NCI-H748 treated with DMSO at 0.1 percent for 48 hours (cell line): ENCODE measurements at regions not wholly inside any gene's neighbourhood (a gene's known extent, or its start where the extent isn't known, plus 50 kb on each side); places are given as distances from the start of the nearest gene placed in this dataset.
"Not testable (repeated sequence)": the region's sequence is repeated elsewhere in the genome, so short reads cannot be mapped to it uniquely, and the experiment has no call there.

Source experiments
- DNase-seq: peaks from one replicate; lab custom pipeline; 2025; lab: John Stamatoyannopoulos, UW

DNA sequence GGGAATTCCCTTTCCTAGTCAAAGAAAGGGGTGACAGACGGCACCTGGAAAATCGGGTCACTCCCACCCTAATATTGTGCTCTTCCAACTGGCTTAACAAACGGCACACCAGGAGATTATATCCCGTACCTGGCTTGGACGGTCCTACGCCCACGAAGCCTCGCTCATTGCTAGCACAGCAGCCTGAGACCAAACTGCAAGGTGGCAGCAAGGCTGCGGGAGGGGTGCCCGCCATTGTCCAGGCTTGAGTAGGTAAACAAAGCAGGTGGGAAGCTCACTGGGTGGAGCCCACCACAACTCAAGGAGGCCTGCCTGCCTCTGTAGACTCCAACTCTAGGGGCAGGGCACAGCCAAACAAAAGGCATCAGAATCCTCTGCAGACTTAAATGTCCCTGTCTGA, 457.8 kb upstream of the PIK3R1 start:
- DNase-seq, result not testable (repeated sequence)

- no peak for DNase-seq
Measured at GRCh38 chr5:67752357-67752708, 463.2 kb upstream of the PIK3R1 start.

- no peak for DNase-seq
Measured at GRCh38 chr5:67748165-67748690, 467.3 kb upstream of the PIK3R1 start.

DNA sequence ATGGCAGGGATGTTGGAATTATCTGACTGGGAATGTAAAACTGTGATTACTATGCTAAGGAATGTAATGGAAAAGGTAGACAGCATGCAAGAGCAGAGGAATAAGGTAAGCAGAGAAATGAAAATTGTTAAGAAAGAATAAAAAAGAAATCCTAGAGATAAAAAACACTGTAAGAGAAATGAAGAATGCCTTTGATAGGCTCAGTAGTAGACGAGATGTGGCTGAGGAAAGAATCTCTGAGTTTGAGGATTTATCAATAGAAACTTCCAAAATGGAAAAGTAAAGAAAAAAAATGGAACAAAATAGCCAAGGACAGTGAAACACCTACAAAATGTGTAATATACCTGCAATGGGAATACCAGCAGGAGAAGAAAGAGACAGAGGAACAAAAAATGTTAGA, 468.5 kb upstream of the PIK3R1 start:
- no peak for DNase-seq

GRCh38 chr5:67746608-67747007, 468.9 kb upstream of the PIK3R1 start:
- DNase-seq, result not testable (repeated sequence)

DNA sequence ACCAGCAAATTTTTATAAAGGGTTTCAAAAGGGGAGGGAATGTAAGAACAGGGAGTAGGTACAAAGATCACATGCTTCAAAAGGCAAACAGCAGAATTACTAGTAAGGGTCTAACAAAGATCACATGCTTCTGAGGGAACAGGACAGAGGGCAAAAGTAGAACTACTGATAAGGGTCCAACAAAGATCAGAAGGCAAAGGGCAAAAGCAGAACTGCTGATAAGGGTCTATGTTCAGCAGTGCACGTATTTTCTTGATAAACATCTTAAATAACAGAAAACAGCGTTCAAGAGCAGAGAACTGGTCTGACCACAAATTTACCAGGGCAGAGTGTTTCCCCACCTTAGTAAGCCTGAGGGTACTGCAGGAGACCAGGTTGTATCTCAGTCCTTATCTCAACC, 469.5 kb upstream of the PIK3R1 start:
- DNase-seq, result no peak

DNA sequence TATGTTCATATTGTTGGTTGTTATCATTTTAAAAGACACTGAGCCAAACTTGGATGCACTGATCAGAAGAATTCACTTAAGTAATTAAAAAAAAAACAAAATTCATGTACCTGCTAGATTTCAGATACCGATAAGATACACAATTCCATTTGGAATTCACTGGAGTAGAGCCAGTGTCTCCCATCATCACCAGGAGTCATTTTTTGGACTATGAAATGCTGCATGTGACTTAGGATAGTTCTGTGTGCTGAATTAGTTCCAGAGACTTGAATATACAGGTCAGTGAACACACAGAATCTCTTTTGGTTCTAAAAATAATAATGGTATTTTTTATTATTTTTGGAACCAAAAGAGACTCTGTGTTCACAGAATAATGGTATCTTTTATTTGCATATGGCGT, 482.6 kb upstream of the PIK3R1 start:
- no peak for DNase-seq

DNA sequence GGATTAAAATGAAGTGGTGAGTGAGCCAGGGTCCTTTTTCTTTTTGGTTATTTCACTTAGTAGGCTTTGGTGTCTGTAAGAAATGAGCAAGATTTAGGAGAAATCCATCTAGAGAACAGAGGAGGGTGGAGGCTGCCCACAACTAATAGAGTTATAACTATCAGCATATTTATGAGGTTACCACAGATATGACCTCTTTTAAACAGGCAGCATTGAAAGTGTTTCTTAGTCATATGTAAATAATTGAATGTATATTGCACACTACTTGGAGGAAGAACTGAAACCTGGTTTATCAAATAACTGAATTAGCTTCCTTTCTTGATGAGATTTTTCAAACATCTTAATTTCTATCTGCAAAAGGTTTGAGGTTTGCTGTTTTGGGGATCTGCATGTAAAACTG, 483.1 kb upstream of the PIK3R1 start:
- DNase-seq, result no peak

DNA sequence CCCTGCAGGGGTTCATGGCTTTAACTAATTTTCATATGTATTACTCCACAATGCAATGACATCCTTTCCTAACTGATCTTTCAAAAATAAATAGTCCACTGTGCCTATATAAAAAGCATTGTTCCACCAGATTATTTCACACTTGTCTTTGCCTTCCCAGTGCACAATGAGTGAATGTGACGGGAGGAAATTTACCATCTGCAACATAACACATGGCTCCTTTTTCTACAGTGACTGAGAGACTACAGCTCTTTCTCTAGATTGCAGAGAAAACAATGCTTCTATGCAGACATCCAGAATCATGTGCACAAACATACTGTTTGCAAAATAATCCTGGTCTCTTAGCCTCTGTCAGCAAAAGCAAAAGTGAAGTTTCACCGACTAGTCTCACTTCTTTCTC, 483.7 kb upstream of the PIK3R1 start:
- DNase-seq, result no peak

DNA sequence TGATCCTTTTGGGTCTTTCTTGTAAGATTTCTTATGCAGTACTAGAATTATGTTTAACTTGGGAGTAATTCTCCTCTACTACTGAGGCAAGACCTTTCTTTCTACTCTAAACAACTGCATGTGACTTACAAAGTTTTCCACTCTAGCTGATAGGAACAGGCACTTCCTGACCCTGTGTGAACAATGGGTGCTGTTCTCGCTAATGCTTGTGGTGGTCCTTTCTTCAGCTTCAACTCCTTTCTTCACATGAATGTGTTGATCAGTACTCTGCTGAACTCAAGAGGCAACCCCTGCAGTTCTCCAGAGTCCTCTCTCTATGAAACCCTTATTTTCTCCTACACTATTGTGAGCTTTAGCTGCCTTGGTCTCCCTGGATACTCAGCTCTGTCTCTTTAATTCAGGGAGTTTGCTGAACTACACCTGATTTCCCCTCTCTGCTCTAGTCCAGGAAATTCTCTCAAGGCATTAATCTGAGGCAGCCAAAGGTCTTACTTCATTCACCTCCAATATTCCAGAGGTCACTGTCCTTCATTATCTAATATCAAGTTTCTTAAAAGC, 484.6 kb upstream of the PIK3R1 start:
- no peak for DNase-seq

GRCh38 chr5:67728326-67728890, 487.1 kb upstream of the PIK3R1 start:
- no peak for DNase-seq

GRCh38 chr5:67725604-67726003, 490.0 kb upstream of the PIK3R1 start:
- no peak for DNase-seq

DNA sequence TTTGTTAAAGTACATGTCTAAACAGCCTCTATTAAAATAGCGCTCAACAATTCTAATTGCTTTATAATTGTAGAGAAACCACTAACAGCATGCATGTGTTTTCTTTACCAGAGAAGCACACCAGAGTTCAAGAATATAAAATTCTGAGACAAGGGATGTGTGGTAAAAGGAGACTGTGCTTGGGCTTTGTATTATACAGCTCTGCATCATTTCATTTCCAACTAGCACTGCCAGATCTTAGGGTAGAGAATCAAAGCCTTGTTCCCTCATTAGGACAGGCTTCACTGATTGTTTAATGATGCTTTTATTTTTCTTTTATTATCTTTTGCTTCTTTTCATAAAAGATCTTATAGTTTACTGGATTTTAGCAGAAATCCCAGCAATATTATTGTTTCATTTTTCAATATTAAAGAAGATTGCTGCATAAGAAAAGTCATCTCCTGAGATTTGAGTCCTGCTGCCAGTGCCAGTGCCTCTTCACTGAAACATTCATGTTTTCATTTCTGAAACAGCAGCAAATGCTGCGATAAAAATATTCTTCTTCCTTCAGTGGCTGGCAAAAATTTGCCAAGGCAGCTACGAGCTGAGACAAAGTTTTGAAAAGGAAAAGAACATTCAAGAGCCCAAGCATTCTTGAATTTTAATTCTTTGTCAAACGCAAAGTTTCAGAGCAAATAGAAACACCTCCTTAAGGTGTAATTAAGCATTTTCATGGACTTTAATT, 491.0 kb upstream of the PIK3R1 start:
- no peak for DNase-seq

- no peak for DNase-seq
Measured at GRCh38 chr5:67723873-67724272, 491.7 kb upstream of the PIK3R1 start.

- not testable (repeated sequence) for DNase-seq
Measured at GRCh38 chr5:67722582-67722981, 493.0 kb upstream of the PIK3R1 start.

DNA sequence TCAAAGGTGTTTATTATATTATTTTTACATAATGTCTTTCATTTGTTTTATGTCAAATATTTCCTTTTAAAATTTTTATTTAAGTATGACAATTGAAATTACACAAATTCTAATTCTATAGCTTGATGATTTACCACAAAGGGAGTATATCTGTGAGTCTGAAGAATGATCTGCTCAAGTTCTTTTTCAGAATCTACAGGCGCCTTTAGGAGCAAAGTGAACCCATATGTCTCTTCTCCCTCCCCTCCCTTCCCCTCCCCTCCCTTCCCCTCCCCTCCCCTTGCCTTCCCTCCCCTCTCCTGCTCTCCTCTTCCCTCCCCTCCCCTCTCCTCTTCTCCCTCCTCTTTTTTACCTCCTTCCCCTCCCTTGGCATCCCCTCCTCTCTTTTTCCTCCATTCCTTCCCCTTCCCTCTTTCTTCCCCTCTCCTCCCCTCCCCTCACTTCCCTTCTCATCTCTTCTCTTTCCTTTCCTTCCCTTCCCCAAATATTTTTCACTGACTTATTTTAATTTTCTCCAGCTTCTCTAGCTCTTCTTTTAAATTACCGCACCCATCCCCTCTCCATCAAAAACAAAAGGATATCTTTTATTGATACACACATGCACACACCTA, 495.3 kb upstream of the PIK3R1 start:
- DNase-seq, result no peak

GRCh38 chr5:67702008-67702407, 505.4 kb upstream of the CD180 start:
- DNase-seq, result no peak

DNA sequence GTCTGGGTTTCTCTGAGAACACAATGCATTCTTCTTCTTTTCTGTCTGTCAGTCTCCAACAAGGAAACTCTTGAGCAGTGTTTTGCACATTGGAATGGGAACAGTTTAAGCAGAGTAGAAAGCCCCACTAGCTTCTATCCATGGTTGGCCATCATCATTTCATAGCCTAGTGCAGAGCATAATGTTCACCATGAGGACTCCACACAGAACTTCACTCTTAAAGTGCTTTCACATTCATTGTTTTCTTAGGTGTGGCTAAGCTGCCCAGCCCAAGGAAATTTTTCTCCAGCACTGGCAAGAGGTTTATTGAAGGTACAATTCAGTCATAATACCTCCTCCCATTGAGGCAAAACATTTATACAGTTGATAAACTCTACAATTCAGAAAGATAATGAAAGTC, 503.0 kb upstream of the CD180 start:
- DNase-seq, result no peak

DNA sequence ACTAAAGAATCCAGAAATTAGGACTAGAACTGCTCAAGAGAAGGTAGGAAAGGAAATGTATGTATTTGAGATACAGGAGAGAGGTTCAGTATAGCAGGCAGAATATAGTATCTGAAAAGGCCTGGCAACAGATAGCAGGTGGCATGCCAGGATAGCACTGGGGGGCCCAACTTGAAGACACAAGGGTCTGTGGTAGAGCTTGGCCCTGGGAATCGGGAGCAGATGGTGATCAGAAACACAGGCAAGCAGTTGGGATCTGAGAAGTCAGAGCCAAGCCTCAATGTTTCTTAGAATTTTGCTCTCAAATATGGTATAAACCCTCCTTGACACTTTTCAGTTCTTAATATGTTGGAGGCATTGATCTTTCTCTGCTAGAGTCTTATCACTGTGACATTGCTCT, 499.8 kb upstream of the CD180 start:
- DNase-seq, result no peak

GRCh38 chr5:67695369-67695768, 498.8 kb upstream of the CD180 start:
- no peak for DNase-seq

DNA sequence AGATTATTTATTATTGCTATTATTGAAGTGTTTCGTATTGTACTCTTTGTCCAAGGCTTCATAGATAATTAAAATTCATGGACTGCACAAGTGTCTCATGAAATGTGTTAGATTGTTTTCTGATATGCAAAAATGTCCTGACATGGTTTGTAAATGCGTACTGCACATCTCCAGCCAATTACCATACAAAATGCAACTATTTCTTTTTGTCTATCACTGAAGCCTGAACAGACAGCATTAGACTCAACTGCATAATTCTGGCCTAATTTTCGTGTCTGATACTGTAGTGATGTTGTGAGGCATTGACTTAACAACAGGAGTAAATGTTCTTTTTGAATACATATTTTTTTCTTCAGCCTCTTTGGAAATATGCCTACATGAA, 498.2 kb upstream of the CD180 start:
- no peak for DNase-seq

DNA sequence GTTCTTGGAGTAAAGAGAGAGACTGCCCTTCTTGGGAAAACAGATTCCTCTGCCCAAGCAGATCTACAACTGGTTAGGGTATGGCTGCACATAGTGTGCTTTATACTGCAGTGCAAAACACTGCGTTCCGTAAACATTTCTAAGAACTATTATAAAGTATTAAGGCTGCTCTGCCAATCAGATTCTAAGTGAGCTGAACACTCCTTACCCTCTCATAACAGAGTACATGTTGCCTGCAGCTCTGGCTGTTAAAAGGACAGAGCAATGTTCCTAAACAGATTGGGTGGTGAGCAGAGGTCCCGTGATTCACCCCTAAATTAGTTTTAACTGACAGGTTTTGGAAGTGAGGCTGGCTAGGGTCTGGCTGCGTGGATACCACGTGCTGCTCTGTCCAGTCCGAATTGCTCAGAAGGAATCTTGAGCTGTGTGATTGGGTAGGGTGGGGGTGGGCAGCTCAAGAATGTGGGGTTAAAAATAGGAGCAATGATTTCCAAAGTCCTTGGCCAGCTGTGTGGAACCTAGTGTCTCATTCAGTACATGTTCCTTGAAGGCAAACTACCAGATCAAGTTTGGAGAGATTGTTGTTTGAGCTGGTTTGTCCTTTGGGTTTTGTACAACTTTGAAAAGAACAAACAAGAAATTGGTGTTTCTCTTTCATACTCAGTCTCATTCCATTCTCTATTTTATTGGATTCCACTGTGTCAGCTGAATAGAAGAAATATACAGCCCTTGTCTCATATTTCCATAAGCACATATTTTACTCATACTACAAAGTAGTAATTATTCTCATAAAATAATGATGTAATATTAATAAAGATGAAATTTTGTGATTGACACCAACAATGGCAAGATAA, 497.6 kb upstream of the CD180 start:
- DNase-seq, result no peak
